ENCODE measurements at regions not wholly inside any gene's neighbourhood (a gene's known extent, or its start where the extent isn't known, plus 50 kb on each side); places are given as distances from the start of the nearest gene placed in this dataset.

DNA sequence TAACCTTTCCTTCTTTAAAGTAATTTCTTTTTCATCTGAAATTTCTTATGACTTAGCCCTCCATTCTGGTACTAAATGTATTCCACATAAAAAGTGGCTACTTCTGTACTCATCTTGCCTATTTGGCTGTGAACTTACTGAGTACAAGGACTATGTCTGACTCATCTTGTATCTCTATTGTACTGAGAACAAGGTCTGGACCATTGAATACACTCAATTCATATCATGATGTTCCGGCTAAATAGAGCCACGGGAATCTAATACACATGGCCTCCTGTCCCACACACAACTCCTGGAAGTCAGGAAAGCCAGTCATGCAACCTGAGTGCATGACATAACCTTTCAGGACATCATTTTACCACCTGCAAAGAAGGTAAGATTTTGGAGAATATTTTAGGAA lies 203.9 kb downstream of the PLK2 start:
- no peak for DNase-seq (ENCODE audit: low spot score)

DNA sequence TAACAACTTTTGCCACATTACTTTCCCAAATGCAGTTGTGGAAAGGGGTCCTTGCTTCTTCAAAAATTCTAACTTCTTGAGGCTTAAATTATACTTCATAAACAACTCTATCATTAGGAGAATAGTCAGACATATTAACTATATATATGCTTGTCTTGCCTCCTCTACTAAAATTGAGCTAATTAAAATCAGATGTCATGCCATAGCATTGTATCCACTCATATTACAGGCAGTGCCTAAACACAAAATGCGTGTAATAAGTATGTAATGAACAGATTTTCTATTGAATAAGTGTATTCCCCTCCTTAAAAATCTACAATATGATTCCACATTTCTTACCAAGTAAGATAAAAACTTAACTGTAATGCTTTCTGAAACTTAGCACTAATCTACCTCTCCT lies 204.5 kb downstream of the PLK2 start:
- no peak for DNase-seq (ENCODE audit: low spot score)

DNA sequence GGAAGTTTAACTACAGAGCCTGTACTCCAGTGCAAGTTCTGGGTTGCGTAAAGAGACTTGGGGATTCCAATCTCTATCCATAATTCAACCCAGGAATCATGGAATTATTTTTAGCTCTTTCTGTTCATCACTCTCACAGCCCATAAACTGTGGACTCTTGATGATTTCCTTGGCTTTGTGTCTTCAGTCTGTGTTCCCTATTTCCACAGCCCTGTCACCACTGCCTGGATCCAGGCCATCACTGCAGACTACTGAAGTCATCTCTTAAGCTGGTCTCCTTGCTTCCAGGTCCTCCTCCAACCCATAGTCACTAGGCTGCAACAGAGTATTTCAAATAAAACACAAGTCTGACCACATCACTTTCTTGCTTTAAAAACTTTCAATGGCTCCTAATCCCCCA lies 211.7 kb downstream of the PLK2 start:
- DNase-seq (ENCODE audit: low spot score): no peak

- no peak for DNase-seq (ENCODE audit: low spot score)
Observed at GRCh38 chr5:58246461-58246944, 213.4 kb downstream of the PLK2 start.

DNA sequence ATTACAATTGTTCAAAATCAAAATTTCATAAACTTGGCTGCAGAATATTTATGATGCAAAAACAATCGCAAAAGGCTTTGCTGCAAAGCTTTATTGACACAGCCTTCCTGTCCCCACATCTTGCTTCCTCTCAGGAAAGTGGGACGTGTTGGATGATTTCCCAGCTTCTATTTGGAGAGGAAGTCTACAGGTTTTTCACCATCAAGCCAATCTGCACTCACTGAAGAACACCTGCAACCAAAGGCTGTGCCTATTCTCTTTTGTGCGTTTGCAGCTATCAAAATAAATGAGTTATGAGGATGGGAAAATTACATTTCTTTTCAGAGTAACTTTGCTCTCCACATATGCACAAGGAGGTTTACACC lies 214.4 kb downstream of the PLK2 start:
- no peak for DNase-seq (ENCODE audit: low spot score)

DNA sequence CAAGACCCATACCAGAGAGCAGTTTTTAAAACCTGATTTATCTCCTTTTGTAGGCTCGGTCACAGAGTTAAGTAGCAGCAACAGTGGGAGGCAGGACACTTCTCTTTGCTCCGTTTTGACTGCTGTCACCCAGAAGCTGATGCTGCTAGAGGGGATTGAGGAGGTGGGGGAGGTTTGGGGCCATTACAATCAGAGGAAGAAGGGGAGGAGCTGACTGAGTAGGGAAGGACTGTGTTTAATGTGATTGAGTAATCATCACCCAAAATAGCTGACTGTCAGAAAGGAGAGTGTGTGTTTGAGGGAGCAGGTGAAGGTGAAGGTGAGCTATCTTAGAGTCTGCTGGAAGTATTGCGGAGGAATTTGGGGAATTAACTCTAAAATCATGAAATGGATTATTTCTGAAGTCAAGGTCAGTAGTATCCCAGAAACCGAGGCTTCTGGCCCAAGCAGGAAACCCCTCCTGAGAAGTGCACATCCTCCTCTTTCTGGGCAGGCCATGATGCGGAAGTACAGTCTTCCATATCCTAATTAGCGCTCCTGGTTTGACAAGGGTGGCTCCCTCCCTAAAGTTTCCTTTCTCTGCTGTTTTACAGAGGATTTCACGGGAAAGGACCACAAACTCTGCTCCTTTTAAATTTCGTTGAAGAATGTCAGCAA lies 214.9 kb downstream of the PLK2 start:
- no peak for DNase-seq (ENCODE audit: low spot score)

DNA sequence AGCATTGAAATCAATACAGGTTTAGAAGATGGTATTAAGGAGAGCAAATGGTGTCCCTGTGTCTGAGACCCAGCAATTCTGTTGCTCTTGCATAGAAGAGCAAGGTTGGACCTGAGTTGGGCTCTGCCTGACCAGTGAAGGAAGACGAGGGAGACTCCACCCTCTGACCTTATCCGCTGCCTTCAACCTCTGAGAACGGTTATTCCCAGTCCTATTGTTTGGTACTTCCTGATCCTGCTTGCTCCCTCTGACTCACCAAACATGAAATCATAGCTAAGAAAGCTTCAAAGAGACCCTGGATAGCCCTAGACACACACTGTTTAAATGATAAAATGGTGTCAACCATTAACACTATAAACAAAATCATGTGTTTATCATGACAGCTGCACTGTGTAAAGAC lies 218.5 kb downstream of the PLK2 start:
- no peak for DNase-seq (ENCODE audit: low spot score)

- no peak for DNase-seq (ENCODE audit: low spot score)
Observed at GRCh38 chr5:58240322-58240721, 219.6 kb downstream of the PLK2 start.

GRCh38 chr5:58239731-58240130 lies 220.2 kb downstream of the PLK2 start:
- DNase-seq (ENCODE audit: low spot score): no peak

- DNase-seq (ENCODE audit: low spot score): no peak
Observed at GRCh38 chr5:58239045-58239444, 220.8 kb downstream of the PLK2 start.

GRCh38 chr5:58236498-58236897 lies 223.4 kb downstream of the PLK2 start:
- DNase-seq (ENCODE audit: low spot score): no peak

DNA sequence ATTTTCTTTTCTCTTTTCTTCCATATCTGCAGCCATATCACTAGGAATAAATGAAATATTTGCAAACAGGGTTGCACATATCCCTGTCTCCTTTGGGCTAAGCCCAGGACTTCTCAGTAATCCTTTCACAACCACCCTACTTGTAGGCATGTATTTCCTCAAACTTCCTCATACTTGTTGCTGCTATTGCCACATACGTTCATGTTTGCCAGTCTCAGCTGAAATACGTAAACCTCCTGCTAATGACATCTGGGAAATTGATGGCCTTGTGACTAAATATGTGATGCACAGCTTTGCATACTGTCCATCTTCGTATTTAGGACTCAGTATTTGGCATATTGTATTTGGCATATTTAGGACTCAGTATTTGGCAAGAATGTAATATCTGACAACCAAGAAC lies 224.6 kb downstream of the PLK2 start:
- no peak for DNase-seq (ENCODE audit: low spot score)

GRCh38 chr5:58232130-58232529 lies 227.8 kb downstream of the PLK2 start:
- no peak for DNase-seq (ENCODE audit: low spot score)

DNA sequence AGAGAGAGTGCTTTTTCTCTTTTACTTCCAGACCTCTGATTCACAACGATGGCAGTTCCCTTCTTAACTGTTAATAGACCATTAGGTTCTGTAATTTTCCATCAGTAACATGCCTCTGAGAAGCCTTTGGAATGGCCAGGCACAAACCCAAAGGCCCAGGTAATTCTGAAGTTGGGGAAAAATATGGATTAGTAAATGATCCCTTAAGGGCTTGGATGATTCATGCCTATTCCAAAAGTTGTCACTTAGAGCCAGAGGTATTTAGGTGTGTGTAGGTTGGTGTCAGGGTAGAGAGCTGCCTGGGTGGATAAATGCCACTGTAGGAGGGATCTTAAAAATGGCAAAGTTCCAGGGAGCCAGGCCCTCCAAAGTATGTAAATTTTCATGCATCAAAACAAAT lies 228.8 kb downstream of the PLK2 start:
- DNase-seq (ENCODE audit: low spot score): no peak

DNA sequence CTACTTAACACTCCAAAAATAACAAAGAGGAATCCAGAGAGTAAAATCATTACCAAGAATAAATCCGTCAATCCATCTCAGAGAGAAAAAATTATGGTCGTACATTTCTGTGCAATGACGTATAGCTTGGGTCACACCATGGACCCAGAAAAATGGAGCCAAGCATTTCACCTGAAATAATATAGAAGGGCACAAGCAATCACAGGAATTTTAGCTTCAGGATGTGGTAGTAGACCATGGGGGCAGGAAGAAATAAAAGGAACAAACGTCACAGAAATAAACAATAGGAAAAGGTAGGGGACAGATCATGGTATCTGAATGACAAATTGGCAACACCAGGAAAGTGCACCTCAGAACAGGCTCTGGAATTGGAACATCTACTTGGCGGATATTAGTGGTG lies 231.0 kb downstream of the PLK2 start:
- DNase-seq (ENCODE audit: low spot score): no peak

- DNase-seq (ENCODE audit: low spot score): no peak
Observed at GRCh38 chr5:58227858-58228257, 232.0 kb downstream of the PLK2 start.

GRCh38 chr5:58224661-58225060 lies 235.2 kb downstream of the PLK2 start:
- DNase-seq (ENCODE audit: low spot score): no peak

GRCh38 chr5:58224221-58224620 lies 235.7 kb downstream of the PLK2 start:
- no peak for DNase-seq (ENCODE audit: low spot score)

DNA sequence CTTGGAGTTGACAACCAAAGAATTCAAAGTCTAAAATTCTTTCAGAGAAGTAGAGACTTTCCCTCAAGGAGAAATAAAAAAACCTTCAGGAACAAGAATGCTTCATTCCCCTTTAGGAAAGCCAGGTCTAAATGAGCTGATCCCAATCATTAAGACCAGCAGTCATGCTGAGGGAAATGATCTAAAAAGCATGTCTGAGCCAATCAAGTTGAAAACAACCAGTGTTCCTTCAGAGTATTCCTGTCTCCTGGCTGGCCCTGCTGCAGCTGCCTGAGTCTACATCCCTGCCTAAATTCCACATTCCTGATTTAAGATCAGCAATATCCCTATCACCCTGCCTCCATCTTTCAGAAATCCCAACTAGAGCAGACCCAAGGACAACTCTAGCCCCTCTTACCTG lies 244.5 kb downstream of the PLK2 start:
- DNase-seq (ENCODE audit: low spot score): no peak

- no peak for DNase-seq (ENCODE audit: low spot score)
Observed at GRCh38 chr5:58211441-58211840, 248.4 kb downstream of the PLK2 start.

GRCh38 chr5:58208674-58209073 lies 251.2 kb downstream of the PLK2 start:
- DNase-seq (ENCODE audit: low spot score): no peak

- DNase-seq (ENCODE audit: low spot score): no peak
Observed at GRCh38 chr5:58207076-58207475, 252.8 kb downstream of the PLK2 start.

- no peak for DNase-seq (ENCODE audit: low spot score)
Observed at GRCh38 chr5:58204966-58205365, 254.9 kb downstream of the PLK2 start.

DNA sequence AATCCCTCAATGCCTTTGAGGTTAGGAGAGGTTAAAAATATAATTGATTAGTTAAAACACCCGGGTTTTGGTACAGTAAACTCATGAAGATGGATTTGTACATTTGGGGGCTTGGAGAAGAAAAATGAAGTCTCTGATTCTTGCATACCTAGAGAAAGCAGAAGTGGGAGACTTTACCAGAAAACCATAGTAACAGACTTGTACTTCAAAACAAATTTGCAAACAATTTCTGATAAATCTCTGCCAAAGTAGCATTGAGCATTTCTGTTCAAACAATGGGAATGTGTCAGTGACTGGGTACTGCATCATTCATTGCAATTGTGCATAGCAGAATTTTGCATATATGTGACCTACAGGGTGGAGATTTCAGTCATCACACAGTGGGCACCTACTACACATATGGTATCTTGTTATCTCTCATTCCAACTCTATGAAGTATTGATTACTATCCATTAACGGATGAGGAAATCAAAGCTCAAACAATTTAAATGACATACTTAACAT lies 256.9 kb downstream of the PLK2 start:
- DNase-seq (ENCODE audit: low spot score): no peak

All from cerebellar cortex (tissue), 1 donor.